Hepatocyte (in vitro differentiated cells): ENCODE measurements at regions not wholly inside any gene's neighbourhood (a gene's known extent, or its start where the extent isn't known, plus 50 kb on each side); places are given as distances from the start of the nearest gene placed in this dataset.

Experiments
- CTCF ChIP-seq: fragments of 200-600 bp; sonication (generic); IDR thresholded peaks from 2 replicates; pipeline ENCODE4 v1.5.1; 2016; ENCODE audit warnings: antibody characterized with exemption, mild to moderate bottlenecking; ENCODE audit not compliant: poor library complexity
- EZH2 ChIP-seq: fragments of 200-600 bp; sonication (generic); IDR thresholded peaks from 2 replicates; pipeline ENCODE4 v1.6.1; 2016; ENCODE audit warnings: antibody characterized with exemption, mild to moderate bottlenecking, borderline replicate concordance
- EZH2phosphoT487 ChIP-seq: fragments of 200-600 bp; sonication (generic); IDR thresholded peaks from one replicate; pipeline ENCODE4 v1.6.1; 2018; ENCODE audit warnings: antibody characterized with exemption, mild to moderate bottlenecking, low read depth, moderate library complexity; ENCODE audit not compliant: unreplicated experiment, severe bottlenecking

DNA sequence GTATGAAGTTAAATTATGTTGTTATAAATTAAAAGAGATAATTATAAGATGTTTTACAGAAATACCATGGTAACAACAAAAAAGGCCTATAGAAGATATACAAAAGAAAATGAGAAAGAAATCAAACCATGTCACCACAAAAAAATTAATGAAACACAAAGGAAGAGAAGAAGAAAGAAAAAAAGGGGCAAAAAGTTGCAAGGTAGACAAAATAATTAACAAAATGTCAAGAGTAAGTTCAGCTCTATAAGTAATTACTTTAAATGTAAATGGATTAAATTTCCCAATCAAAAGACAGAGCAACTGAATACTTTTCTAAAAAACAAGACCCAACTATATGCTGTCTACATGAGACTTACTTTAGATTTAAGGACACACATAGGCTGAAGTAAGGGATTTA, 378.4 kb upstream of the FSHR start:
- no peak for TF ChIP-seq CTCF
- no peak for TF ChIP-seq EZH2
- TF ChIP-seq EZH2phosphoT487, result no peak
